ENCODE measurements at regions not wholly inside any gene's neighbourhood (a gene's known extent, or its start where the extent isn't known, plus 50 kb on each side); places are given as distances from the start of the nearest gene placed in this dataset.

DNA sequence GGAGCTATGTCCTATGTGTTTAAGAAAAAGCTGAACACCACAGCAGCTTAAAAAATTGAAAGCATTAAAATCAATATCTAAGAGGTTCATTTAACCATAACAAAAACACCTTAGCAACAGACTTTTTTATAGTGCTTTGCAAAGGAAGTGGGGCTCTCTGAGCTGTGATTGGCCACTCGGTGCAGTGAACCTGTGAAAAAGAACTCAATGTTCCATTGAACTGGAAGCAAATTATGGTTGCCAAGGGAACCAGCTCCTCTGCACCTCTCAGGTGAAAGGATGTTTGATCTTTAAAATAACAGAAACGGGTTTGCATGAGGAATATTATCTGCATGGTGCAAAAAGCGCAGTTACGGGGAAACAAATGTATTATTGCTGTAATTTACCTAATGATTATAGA lies 149.4 kb downstream of the SNAPC1 start:
- H3K4me3 ChIP-seq (ENCODE audit: low read depth, low read length): no peak overlapping the region
- TF ChIP-seq, protein P1, sequence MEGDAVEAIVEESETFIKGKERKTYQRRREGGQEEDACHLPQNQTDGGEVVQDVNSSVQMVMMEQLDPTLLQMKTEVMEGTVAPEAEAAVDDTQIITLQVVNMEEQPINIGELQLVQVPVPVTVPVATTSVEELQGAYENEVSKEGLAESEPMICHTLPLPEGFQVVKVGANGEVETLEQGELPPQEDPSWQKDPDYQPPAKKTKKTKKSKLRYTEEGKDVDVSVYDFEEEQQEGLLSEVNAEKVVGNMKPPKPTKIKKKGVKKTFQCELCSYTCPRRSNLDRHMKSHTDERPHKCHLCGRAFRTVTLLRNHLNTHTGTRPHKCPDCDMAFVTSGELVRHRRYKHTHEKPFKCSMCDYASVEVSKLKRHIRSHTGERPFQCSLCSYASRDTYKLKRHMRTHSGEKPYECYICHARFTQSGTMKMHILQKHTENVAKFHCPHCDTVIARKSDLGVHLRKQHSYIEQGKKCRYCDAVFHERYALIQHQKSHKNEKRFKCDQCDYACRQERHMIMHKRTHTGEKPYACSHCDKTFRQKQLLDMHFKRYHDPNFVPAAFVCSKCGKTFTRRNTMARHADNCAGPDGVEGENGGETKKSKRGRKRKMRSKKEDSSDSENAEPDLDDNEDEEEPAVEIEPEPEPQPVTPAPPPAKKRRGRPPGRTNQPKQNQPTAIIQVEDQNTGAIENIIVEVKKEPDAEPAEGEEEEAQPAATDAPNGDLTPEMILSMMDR (IDR thresholded peaks at IDR 0.05; ENCODE audit: insufficient read depth, low read length, severe bottlenecking): no peak
- H3K36me3 ChIP-seq (ENCODE audit: control insufficient read depth, insufficient read depth, low read length): no peaks in the 10 kb centered on the region
- DNase-seq (ENCODE audit: low read depth) (no peak), FAIRE-seq (no peak)
- no peaks in the 10 kb centered on the region for H3K27me3 ChIP-seq (ENCODE audit: control insufficient read depth, insufficient read depth, low read length)

DNA sequence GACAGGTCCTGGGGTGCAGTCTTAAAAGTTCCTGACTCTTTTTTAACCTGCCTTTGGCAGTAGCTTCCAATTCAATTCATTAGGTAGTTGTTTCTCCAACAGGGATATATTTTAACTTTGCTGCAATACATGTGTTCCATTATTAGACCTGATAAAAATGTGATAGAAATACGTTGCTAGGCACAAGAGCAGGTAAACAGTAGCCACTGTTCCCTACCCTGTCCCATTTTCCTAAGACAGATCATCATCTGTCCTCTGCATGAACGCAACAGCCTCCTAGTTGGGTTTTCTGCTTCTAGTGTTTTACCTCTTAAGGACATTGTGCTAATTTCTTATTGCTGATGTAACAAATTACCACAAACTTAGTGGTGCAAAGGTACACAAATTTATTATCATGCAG lies 156.8 kb downstream of the SNAPC1 start:
- H3K27me3 ChIP-seq (ENCODE audit: control insufficient read depth, insufficient read depth, low read length): no peaks in the 10 kb centered on the region
- TF ChIP-seq, protein P1 (IDR thresholded peaks at IDR 0.05; ENCODE audit: insufficient read depth, low read length, severe bottlenecking): no peak
- FAIRE-seq (no peak), DNase-seq (ENCODE audit: low read depth) (no peak)
- no peak overlapping the region for H3K4me3 ChIP-seq (ENCODE audit: low read depth, low read length)
- H3K36me3 ChIP-seq (ENCODE audit: control insufficient read depth, insufficient read depth, low read length): no peaks in the 10 kb centered on the region

DNA sequence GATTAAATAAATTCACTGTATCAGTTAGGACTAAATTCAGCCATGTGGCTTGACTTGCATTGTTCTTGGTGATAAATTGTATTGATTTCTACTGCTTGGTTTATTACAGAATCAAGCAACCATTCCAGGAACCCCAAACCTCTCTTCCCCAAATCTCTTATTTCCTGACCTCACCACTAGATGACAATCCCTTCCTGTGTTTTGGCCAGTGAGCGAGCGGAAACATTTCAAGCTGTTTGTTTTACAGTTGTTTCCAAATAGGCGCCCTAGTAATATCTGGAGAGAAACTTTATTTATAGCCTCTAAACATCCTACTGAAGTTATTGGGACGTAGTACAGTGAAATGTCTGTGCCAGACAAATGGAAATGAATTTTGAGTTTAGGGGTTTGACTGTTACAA lies 161.1 kb downstream of the SNAPC1 start:
- DNase-seq (ENCODE audit: low read depth): peak; percentile 24

DNA sequence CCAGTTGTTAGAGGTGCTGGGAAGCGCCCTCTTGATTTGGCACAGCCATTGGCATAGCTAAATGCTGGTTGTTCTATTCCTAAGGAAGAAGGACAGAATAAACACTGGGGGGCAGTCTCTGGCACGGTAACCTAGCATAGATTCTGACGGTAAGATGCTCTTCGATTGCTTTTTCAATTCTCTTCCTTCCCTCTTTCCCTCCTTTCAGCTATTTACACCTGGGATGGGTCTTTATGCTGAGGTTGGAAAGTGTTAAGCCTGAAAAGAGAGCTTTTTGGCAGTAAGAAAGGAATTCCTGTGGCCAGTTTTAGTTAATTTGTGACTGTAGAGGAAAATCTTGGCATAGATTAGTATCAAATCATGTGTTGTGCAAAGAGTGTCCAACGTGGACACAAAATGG lies 162.8 kb downstream of the SNAPC1 start:
- no peaks in the 10 kb centered on the region for H3K36me3 ChIP-seq (ENCODE audit: control insufficient read depth, insufficient read depth, low read length)
- DNase-seq (ENCODE audit: low read depth) (peak; percentile 56), FAIRE-seq (no peak)
- no peaks in the 10 kb centered on the region for H3K27me3 ChIP-seq (ENCODE audit: control insufficient read depth, insufficient read depth, low read length)
- no peak overlapping the region for H3K4me3 ChIP-seq (ENCODE audit: low read depth, low read length)
- TF ChIP-seq, protein P1 (IDR thresholded peaks at IDR 0.05; ENCODE audit: insufficient read depth, low read length, severe bottlenecking): peak; percentile 50

More for the DNA sequence above, 161.1 kb downstream of the SNAPC1 start:
- Histone ChIP-seq H3K4me3 (ENCODE audit: low read depth, low read length) (no peak overlapping the region), H3K27me3 (ENCODE audit: control insufficient read depth, insufficient read depth, low read length) (no peaks in the 10 kb centered on the region), H3K36me3 (ENCODE audit: control insufficient read depth, insufficient read depth, low read length) (no peaks in the 10 kb centered on the region)
- FAIRE-seq: no peak
- TF ChIP-seq, protein P1 (IDR thresholded peaks at IDR 0.05; ENCODE audit: insufficient read depth, low read length, severe bottlenecking): peak; percentile 25

DNA sequence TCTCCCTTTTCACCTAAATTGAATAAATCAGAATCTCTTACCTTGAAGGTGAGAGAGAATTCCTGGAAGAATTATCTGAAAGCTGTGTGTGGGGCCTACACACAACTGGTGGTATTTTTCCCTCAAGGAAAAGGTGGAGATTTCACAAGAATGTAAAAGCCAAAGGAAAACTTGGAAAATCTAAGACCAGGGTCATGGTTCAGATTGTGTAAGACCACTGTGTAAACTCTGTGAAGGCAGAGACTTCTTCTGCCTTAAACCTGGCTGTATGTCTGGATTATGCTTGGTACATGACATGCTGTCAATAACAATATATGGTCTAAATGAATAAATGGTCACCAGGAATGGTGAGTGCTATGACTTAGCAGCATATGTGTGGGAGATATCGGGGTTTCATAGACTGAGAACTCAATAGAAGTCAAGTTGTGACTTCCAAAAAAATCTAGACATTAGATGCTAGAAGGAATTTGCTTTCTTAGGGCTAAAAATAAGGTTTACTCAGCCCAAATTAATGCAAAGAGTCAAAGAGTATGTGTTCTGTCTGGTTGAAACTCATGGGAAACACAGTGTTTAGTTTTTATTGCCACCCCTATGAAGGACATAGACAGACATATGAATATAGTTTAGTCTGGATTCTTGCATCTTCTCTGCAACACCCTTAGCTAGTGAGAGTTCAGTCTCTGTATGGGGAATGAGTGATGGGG lies 163.7 kb downstream of the SNAPC1 start:
- TF ChIP-seq, protein P1 (IDR thresholded peaks at IDR 0.05; ENCODE audit: insufficient read depth, low read length, severe bottlenecking): no peak
- no peak overlapping the region for H3K4me3 ChIP-seq (ENCODE audit: low read depth, low read length)
- H3K27me3 ChIP-seq (ENCODE audit: control insufficient read depth, insufficient read depth, low read length): no peaks in the 10 kb centered on the region
- H3K36me3 ChIP-seq (ENCODE audit: control insufficient read depth, insufficient read depth, low read length): no peaks in the 10 kb centered on the region
- no peak for DNase-seq (ENCODE audit: low read depth)
- FAIRE-seq: no peak

DNA sequence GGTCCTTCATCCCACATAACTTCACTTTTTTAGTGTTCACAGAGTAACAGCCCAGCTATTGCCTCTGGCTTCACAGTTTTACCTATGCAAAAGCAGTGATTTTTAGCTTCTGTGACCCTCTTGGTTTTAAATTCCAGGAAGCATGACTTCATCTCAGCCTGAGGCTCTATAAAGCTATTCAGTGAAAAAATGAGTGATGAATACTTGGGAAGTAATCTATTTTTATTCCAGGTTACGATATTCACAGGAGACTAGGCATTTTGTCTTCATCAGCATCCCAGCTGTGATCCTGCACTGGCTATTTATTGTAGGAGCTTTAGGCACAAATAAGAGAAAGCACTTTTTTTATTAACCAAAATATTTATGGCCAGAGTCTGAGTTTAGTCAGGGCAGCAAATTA lies 164.8 kb downstream of the SNAPC1 start:
- Histone ChIP-seq H3K4me3 (ENCODE audit: low read depth, low read length) (no peak overlapping the region), H3K27me3 (ENCODE audit: control insufficient read depth, insufficient read depth, low read length) (no peaks in the 10 kb centered on the region), H3K36me3 (ENCODE audit: control insufficient read depth, insufficient read depth, low read length) (no peaks in the 10 kb centered on the region)
- FAIRE-seq: no peak
- TF ChIP-seq, protein P1 (IDR thresholded peaks at IDR 0.05; ENCODE audit: insufficient read depth, low read length, severe bottlenecking): no peak
- DNase-seq (ENCODE audit: low read depth): peak; percentile 90

Data from bronchial epithelial cell (primary cell).